ENCODE measurements at regions not wholly inside any gene's neighbourhood (a gene's known extent, or its start where the extent isn't known, plus 50 kb on each side); places are given as distances from the start of the nearest gene placed in this dataset.
A peak's percentile ranks its signal among the peaks of the same experiment; 100 is the strongest.

DNA sequence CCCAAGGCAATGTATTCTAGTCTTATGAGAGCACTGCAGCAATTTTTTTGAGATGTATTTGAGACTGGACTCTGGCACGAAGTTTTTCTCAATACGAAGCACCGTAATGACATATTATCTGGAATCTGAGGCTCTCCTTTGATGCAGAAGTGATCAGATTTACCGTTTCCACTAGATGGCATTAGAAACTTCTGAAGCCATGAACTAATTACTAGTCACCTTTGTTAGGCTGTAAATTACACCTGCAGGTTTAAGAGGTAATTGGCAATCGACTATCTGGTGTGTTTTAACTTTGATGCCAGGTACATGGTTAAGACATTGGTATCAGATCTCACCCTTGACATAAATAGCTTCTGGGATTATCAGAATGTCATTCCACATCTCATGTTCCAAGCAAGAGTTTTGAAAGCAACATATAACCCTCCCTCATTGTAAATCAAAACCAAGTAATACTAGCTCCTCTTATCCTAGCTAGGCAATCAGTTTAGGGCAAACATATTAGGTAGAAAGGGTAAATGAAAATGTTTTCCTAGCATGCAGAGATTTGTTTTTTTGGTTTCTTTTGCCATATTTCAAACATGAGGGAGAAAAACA, 254.6 kb upstream of the SPRED2 start:
- TF ChIP-seq CTCF (IDR thresholded peaks at IDR 0.05; ENCODE audit: control extremely low read depth in 1 of 3, insufficient read depth in 1 of 3, low read depth in 1 of 3, low read length in 3 of 3) (peak in 2 of 3 experiments; percentile 41 to 42; a peak in 2 of 4 replicates), SP1 (IDR thresholded peaks at IDR 0.05; ENCODE audit: low read depth, low read length) (no peak), ZNF274 (IDR thresholded peaks at IDR 0.05; ENCODE audit: borderline replicate concordance, extremely low read depth, low read length) (no peak), TCF12 (IDR thresholded peaks at IDR 0.05; ENCODE audit: low read depth, low read length) (no peak), MAX (IDR thresholded peaks at IDR 0.05) (no peak), POLR2A (IDR thresholded peaks at IDR 0.05; ENCODE audit: control extremely low read depth in 1 of 2, low read depth in 2 of 2, low read length in 2 of 2) (no peak), EP300 (IDR thresholded peaks at IDR 0.05; ENCODE audit: borderline replicate concordance in 1 of 2, low read depth in 2 of 2, low read length in 2 of 2) (no peak), YY1 (IDR thresholded peaks at IDR 0.05; ENCODE audit: low read depth, low read length) (no peak), FOSL1 (IDR thresholded peaks at IDR 0.05; ENCODE audit: insufficient read depth, low read depth, low read length) (no peak)
